COR-L47 (cell line): ENCODE measurements at regions not wholly inside any gene's neighbourhood (a gene's known extent, or its start where the extent isn't known, plus 50 kb on each side); places are given as distances from the start of the nearest gene placed in this dataset.
"Not testable (repeated sequence)": the region's sequence is repeated elsewhere in the genome, so short reads cannot be mapped to it uniquely, and the experiment has no call there.

Source experiments
- DNase-seq: peaks from one replicate; lab custom pipeline; 2025; lab: John Stamatoyannopoulos, UW

DNA sequence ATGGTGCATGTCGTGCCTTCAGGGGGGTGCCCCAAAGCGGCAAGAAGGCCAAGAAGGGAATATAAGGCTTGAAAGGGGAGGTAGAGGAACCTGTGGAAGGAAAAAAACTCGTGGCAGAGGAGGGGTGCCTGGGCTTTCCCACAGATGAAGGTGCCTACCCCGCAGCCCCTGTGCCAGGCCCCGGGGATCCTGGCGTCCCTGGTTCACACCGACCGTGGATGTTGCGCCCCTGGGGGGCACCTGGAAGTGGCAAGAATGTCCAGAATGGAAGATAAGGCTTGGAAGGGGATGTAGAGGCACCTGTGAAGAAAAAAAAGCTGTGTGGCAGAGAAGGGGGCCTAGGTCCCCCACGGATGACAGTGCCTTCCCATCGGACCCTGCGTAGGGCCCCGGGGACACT, 282.2 kb downstream of the ALG10 start:
- no peak for DNase-seq

DNA sequence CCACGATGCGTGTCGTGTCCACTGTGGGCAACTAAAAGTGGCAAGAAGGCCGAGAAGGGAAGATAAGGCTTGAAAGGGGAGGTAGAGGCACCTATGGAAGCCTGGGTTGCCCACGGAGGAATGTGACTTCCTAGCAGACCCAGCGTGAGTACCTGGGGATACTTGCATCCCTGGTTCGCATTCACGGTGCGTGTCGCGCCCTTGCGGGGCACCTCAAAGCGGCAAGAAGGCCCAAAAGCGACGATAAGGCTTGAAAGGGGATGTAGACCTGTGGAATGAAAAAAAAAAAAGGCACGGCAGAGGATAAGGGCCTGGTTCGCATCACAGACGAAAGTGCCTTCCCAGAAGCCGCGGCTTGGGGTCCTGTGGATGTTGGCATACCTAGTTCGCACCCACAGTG, 282.9 kb downstream of the ALG10 start:
- DNase-seq, result no peak

GRCh38 chr12:34306133-34306830, 284.0 kb downstream of the ALG10 start:
- DNase-seq, result no peak

GRCh38 chr12:34309806-34310804, 287.8 kb downstream of the ALG10 start:
- DNase-seq, result not testable (repeated sequence)

DNA sequence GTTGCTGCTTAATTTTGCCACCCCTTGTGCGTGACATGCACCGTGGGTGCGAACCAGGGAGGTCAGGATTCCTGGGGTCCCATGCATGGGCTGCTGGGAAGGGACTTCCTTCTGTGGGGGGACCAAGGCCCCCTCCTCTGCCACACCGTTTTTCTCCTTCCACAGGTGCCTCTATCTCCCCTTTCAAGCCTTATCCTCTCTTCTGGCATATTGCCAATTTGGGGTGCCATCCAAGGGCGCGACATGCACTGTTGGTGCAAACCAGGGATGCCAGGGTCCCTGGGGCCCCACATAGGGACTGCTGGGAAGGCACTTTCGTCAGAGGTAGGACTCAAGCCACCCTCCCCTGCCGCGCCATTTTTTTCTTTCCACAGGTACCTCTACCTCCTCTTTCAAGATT, 289.0 kb downstream of the ALG10 start:
- DNase-seq, result no peak

DNA sequence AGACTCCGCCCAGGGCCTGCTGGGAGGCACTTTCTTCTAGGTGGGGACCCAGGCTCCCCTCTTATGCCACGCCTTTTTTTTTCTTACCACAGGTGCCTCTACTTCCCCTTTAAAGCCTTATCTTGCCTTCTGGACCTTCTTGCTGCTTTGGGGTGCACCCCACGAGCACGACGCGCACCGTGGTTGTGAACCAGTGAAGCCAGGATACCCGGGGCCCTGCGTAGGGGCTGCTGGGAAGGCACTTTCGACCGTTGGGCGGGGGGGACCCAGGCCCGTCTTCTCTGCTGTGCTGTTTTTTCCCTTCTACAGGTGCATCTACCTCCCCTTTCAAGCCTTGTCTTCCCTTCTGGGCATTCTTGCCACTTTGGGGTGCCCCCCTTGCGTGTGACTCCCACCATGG, 305.4 kb downstream of the ALG10 start:
- DNase-seq, result no peak

- no peak for DNase-seq
Measured at GRCh38 chr12:34333337-34333736, 311.0 kb downstream of the ALG10 start.

GRCh38 chr12:34334538-34334937, 312.2 kb downstream of the ALG10 start:
- DNase-seq, result no peak

GRCh38 chr12:34334953-34335743, 312.9 kb downstream of the ALG10 start:
- DNase-seq, result no peak

DNA sequence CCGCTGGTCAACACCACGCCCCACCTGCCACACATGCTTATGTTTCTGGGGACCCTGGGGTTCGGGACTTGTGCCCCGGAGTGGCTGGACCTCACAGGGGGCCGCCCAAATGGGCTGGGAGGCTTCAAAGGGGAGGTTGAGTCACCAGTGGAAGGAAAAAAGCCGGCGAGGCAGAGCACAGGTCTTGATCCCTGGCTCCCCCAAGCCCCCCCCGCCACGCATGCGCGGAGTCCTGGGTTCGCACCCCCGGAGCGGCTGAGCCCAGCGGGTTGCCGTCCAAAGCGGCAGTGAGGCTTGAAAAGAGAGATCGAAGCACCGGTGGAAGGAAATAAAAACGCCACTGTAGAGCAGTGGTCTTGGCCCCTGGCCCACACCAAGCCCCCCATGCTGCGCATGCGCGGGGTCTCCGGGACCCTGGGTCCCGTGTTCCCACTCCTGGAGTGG, 313.5 kb downstream of the ALG10 start:
- DNase-seq, result no peak

DNA sequence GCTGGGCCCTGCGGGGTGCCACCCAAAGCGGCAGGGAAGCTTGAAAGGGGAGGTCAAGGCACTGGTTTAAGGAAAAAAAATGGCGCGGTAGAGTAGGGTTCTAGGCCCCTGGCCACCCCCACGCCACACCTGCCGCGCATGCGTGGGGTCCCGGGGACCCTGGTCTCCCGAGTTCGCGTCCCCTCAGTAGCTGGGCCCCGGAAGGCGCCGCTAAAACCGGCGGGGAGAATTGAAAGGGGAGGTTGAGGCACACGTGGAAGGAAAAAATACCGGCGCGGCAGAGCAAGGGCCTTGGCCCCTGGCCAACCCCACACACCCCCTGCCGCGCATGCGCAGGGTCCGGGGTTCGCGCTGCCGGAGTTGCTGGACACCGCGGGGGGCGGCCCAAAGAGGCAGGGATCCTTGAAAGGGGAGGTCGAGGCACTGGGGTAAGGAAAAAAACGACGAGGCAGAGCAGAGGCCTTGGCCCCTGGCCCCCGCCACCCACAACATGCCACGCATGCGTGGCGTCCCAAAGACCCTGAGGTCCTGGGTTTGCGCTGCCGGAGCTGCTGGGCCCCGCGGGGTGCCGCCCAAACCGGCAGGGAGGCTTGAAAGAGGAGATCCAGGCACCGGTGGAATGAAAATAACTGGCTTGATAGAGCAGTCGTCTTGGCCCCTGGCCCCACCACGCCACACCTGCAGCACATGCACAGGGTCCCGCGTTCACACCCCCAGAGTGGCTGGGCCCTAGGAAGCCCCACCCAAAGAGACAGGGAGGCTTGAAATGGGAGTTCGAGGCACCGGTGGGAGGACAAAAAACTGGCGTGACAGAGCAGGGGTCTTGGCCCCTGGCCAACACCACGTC, 314.5 kb downstream of the ALG10 start:
- no peak for DNase-seq

DNA sequence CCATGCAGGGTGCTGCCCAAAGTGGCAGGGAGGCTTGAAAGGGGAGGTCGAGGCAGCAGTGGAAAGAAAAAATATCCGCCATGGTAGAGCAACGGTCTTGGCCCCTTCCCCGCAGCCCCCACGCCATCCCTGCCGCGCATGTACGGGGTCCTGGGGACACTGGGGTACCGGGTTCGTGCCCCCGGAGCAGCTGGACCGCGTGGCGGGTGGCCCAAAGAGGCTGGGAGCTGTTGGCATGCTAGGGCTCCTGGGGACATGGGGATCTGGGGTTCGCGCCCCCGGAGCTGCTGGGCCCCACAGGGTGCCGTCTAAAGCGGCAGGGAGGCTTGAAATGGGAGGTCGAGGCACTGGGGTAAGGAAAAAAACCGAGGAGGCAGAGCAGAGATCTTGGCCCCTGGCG, 316.5 kb downstream of the ALG10 start:
- DNase-seq, result no peak

DNA sequence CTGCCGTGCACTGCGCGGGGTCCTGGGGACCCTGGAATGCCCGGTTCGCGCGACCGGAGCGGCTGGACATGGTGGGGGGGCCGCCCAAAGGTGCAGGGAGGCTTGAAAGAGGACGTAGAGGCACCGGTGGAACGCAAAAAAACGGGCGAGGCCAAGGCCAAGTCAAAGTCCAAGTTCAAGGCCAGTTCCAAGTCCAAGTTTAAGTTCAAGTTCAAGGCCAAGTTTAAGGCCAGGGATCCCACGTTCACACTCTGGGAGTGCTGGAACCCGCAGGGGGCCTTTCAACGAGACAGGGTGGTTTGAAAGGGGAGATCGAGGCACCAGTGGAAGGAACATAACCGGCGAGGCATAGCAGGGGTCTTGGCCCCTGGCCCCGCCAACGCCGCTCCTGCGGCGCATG, 317.6 kb downstream of the ALG10 start:
- no peak for DNase-seq

GRCh38 chr12:34340534-34341361, 318.5 kb downstream of the ALG10 start:
- no peak for DNase-seq

GRCh38 chr12:34341362-34341733, 319.1 kb downstream of the ALG10 start:
- DNase-seq, result no peak

DNA sequence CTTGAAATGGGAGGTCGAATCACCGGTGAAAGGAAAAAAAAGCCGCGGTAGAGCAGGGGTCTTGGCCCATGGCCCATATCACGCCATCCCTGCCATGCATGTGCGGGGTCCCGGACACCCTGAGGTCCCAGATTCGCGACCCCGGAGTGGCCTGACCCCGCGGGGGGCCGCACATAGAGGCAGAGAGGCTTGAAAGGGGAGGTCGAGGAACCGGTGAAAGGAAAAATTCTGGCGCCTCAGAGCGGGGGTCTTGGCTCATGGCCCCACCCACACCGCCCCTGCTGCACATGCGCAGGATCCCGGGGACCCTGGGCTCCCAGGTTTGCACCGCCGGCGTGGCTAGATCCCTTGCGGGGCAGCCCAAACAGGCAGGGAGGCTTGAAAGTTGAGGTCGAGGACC, 319.8 kb downstream of the ALG10 start:
- no peak for DNase-seq

DNA sequence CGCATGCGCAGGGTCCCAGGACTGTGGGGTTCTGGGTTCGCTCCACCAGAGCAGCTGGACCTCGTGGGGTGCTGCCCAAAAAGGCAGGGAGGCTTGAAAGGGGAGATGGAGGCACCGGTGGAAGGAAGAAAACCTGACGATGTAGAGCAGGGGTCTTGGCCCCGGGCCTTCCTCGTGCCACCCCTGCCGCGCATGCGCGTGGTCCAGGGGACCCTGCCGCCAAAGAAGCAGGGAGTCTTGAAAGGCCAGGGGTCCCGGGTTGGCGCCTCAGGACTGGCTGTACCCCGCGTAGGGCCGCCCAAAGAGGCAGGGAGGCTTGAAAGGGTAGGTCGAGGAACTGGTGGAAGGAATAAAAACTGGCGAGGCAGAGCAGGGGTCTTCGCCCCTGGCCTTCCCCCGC, 321.0 kb downstream of the ALG10 start:
- no peak for DNase-seq

DNA sequence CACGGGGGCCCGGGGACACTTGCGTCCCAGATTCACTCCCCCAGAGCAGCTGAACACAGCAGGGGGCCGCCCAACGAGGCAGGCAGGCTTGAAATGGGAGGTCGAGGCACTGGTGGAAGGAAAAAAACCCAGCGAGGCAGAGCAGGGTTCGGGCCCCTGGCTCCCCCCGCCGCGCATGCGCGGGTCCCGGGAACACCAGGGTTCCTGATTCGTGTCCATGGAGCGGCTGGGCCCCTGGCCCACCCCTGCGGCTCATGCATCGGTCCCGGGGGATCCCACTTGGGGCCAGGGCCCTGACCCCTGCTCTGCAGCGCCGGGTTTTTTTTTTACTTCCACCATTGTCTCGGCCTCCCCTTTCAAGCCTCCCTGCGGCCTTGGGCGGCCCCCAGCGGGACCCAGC, 321.5 kb downstream of the ALG10 start:
- DNase-seq, result no peak

- DNase-seq, result no peak
Measured at GRCh38 chr12:34344851-34345522, 322.7 kb downstream of the ALG10 start.

DNA sequence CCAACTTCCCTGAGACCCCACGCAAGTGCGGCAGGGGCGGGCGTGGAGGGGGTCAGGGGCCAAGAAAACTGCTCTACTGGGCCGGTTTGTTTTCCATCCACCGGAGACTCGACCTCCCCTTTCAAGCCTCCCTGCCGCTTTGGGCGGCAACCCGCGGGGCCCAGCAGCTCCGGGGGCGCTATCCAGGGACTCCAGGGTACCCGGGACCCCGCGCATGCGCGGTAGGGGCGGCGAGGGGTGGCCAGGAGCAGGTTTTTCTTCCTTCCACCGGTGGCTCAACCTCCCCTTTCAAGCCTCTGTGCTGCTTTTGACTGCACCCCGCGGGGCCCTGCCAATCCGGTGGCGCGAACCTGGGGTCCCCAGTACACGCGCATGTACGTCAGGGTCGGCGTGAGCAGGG, 323.5 kb downstream of the ALG10 start:
- DNase-seq, result no peak
